Upper lobe of left lung (tissue), 4 donors: ENCODE measurements at regions not wholly inside any gene's neighbourhood (a gene's known extent, or its start where the extent isn't known, plus 50 kb on each side); places are given as distances from the start of the nearest gene placed in this dataset.

Experiments used
- POLR2A ChIP-seq, 4 donors: fragments of 450-650 bp; IDR thresholded peaks; one replicate each; pipeline ENCODE4 v1.5.1; 2016 to 2017; ENCODE audit warnings: antibody characterized with exemption in 4 of 4, mild to moderate bottlenecking in 2 of 4
- TF ChIP-seq, protein P1 (sequence below), 6 experiments: fragments of 450-650 bp in 4 of 6; fragments of 200-600 bp in 2 of 6; sonication (generic) in 2 of 6; IDR thresholded peaks; one replicate each; pipeline ENCODE4 v1.5.1; 2016 to 2019; ENCODE audit warnings: antibody characterized with exemption in 6 of 6

DNA sequence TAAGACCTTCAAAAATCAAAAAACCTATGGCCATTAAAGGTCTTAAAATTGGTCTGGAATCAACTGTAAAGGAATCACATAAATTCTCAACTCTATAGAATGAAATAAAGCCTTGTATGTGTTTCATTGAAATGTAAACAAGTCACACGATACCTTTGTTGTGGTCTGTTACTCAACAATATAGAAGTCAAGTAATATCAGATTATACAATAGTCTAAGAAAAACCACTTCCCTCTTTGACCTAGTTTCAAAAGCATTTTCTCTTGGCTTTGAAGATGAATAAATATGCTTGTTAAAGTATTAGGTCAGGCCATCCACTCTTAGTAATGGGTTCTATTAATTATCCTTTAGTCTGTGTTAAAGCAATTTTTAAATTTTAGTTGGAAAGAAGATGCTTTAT, 79.8 kb upstream of the DIO2 start:
- TF ChIP-seq, protein P1, sequence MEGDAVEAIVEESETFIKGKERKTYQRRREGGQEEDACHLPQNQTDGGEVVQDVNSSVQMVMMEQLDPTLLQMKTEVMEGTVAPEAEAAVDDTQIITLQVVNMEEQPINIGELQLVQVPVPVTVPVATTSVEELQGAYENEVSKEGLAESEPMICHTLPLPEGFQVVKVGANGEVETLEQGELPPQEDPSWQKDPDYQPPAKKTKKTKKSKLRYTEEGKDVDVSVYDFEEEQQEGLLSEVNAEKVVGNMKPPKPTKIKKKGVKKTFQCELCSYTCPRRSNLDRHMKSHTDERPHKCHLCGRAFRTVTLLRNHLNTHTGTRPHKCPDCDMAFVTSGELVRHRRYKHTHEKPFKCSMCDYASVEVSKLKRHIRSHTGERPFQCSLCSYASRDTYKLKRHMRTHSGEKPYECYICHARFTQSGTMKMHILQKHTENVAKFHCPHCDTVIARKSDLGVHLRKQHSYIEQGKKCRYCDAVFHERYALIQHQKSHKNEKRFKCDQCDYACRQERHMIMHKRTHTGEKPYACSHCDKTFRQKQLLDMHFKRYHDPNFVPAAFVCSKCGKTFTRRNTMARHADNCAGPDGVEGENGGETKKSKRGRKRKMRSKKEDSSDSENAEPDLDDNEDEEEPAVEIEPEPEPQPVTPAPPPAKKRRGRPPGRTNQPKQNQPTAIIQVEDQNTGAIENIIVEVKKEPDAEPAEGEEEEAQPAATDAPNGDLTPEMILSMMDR (IDR thresholded peaks at IDR 0.05) = no peak
- TF ChIP-seq POLR2A (IDR thresholded peaks at IDR 0.05) = no peak
